ENCODE measurements at regions not wholly inside any gene's neighbourhood (a gene's known extent, or its start where the extent isn't known, plus 50 kb on each side); places are given as distances from the start of the nearest gene placed in this dataset.
"Not testable (repeated sequence)": the region's sequence is repeated elsewhere in the genome, so short reads cannot be mapped to it uniquely, and the experiment has no call there.

DNA sequence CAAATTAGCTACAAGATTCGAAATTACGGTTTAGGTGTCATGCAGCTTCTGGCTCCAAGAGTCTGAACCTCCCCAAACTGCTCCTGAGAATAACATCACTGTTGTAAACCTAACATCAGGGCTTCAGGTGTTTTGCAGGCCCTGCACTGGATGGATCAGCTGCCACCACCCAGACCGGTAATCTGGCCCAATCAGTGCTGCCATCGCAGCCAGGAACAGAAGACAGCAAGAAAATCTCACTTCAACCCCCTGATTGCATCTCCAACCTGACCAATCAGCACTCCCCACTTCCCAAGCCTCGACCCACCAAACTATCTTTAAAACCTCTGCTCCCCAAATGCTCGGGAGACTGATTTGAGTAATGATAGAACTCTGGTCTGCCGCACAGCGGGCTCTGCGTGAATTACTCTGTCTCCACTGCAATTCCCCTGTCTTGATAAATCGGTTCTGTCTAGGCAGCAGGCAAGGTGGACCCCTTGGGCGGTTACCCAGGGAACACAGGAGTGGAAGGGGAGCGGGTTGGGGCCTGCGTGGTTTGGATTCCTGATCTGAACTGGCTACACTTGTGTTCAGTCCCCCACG is 268.5 kb upstream of the SFSWAP start:
- in situ Hi-C loops (cut with HindIII; ENCODE audit: low pct_unique_long_range_greater_than_20kb, low sequenced_read_pairs), result no loop called here
- TF ChIP-seq JUND (IDR thresholded peaks at IDR 0.05; ENCODE audit: low read depth), result no peak
- DNase-seq (ENCODE audit: low read depth in 1 of 2, low spot score in 1 of 2), result no peak

DNA sequence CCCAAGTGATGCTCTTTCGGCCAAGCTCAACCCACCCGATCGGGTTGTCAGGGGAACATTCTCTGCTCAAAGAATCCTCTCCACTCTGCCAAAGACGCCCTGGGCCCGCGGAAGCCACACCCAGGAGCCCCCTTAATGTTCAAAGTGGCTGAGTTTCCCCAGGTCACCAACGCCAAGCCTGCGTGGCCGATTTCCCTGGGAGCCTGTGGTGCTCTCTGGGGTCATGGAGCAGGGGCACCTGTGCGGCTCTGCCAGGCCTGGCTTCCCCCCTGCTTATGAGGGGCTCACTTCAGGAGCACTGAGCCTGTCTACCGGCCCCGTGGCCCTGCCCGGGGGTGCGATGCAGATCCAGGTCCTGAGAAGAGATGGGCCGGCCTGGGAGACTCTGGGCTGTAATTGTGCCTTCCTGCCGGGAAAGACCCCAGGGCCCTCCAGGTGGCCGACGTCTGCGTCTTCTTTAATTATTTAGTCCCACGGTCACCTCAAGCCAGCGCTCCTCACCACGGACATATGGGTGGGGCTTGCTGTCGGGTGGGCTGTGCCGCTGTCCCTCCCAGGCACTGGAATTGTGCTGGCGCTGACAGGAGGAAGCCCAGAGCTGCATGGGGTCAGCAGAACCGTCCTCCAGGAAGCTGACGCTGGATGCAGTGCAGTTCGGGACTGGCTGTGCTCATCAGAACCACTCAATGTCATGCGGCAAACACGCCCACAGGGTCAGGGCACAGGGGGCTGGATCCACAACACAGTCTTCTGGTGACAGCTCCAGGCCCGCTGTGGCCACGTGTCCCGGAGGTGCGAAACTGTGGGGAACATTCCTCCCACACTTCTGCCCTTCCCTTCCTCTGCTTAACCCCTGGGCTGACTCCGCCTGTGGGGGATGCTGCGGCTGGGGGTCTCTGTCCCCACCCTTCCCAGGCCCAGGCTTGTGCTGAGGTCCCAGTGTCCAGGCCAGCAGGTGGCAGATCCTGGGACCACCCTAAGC is 267.6 kb upstream of the SFSWAP start:
- in situ Hi-C loops (cut with HindIII; ENCODE audit: low pct_unique_long_range_greater_than_20kb, low sequenced_read_pairs), result no loop called here
- no peak for DNase-seq (ENCODE audit: low read depth in 1 of 2, low spot score in 1 of 2)
- TF ChIP-seq JUND (IDR thresholded peaks at IDR 0.05; ENCODE audit: low read depth), result no peak

DNA sequence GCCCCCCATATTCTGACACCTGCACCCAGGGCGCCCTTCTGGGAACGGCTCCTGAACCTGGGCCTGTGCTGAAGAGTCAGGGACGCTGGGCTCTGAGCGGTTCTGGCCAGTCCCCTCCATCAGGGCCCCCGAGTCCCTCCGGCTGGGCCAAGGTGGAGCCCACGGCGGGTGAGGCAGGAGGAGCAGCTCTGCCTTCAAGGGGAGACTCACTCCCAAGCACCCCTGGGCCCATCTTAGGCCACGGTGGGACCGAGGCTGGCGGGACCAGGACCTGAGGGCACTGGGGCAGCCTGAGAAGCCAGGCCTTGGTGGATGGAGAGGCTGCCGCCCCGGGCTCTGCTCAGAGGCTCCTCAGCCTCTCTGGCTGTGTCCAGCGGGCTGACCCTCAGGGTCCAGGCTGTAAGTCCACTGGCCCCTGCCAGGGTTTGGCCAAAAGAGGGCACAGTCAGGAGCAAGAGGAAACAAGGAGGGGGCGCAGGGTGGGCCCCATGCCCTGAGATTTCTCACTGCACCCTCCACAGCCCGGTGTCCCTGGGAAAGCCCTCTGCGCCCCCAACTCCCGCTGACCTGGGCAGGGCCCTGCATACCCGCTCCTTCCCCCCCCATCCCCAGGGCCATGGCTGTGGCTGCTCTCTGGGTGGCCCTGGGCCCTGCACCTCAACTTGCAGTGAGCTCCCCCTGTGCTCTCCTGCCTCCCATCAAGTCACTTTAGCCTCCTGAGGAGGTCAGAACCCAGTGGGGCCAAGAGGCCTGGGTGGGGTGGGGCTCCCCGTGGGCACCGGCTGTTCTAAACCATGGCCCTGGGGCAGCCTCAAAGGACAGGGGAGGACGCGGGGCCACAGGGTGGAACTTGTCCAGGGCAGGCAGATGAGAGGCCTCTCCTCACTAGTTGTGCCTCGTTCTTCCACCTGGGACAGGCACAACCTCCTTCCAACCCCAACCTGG is 266.4 kb upstream of the SFSWAP start:
- TF ChIP-seq JUND (IDR thresholded peaks at IDR 0.05; ENCODE audit: low read depth), result no peak
- DNase-seq (ENCODE audit: low read depth in 1 of 2, low spot score in 1 of 2), result no peak
- in situ Hi-C loops (cut with HindIII; ENCODE audit: low pct_unique_long_range_greater_than_20kb, low sequenced_read_pairs), result no loop called here

GRCh38 chr12:131445184-131445774 is 265.6 kb upstream of the SFSWAP start:
- no peak for DNase-seq (ENCODE audit: low read depth in 1 of 2, low spot score in 1 of 2)
- in situ Hi-C loops (cut with HindIII; ENCODE audit: low pct_unique_long_range_greater_than_20kb, low sequenced_read_pairs), result no loop called here

DNA sequence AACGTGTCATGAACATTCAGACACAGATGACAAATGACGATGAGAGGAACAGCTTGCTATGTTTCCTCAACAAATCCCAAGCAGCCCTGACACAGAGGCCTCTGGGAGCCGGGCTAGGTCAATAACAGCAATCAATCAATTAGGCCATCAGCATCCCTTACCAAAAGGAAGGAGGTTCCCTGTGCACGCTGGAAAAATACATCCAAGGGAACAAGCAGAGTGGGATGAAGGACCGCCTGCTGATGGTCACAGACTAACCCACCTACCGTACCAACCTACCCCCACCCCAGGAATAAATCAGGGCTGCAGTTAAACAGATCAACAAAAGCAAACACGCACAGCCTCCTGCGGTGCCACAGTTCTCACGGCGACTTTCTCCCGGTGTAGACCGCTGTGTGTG is 265.1 kb upstream of the SFSWAP start:
- TF ChIP-seq JUND (IDR thresholded peaks at IDR 0.05; ENCODE audit: low read depth), result no peak
- in situ Hi-C loops (cut with HindIII; ENCODE audit: low pct_unique_long_range_greater_than_20kb, low sequenced_read_pairs), result no loop called here
- no peak for DNase-seq (ENCODE audit: low read depth in 1 of 2, low spot score in 1 of 2)

More at GRCh38 chr12:131445184-131445774, 265.6 kb upstream of the SFSWAP start:
- TF ChIP-seq JUND (IDR thresholded peaks at IDR 0.05; ENCODE audit: low read depth), result no peak

GRCh38 chr12:131447636-131448035 is 263.3 kb upstream of the SFSWAP start:
- DNase-seq (ENCODE audit: low read depth in 1 of 2, low spot score in 1 of 2); in situ Hi-C loops (cut with HindIII; ENCODE audit: low pct_unique_long_range_greater_than_20kb, low sequenced_read_pairs): not testable (repeated sequence)

- in situ Hi-C loops (cut with HindIII; ENCODE audit: low pct_unique_long_range_greater_than_20kb, low sequenced_read_pairs), result no loop called here
- no peak for TF ChIP-seq JUND (IDR thresholded peaks at IDR 0.05; ENCODE audit: low read depth)
- no peak for DNase-seq (ENCODE audit: low read depth in 1 of 2, low spot score in 1 of 2)
These were observed 262.6 kb upstream of the SFSWAP start for GRCh38 chr12:131448254-131448795.

GRCh38 chr12:131449027-131449426 is 261.9 kb upstream of the SFSWAP start:
- in situ Hi-C loops (cut with HindIII; ENCODE audit: low pct_unique_long_range_greater_than_20kb, low sequenced_read_pairs), result no loop called here
- TF ChIP-seq JUND (IDR thresholded peaks at IDR 0.05; ENCODE audit: low read depth), result no peak
- DNase-seq (ENCODE audit: low read depth in 1 of 2, low spot score in 1 of 2), result no peak

DNA sequence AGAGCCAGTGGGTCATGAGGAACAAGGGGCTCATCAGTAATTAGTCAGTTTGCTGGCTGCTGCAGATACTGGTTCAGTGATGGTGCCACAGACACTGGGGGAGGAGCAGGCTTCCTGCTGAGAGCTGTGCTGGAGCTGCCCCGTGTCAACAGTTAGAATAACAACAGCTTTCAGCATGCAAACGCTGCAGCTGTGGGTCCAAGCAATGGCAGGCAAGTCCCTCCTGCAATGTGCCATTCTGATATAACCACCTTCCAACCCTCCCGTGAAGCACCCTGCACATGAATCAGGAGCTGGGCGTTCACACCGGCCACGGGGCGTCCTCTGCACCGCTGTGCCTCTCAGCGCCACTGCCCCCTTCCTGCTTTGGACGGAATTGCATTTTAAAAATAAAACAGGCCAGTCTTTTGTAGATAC is 258.4 kb upstream of the SFSWAP start:
- in situ Hi-C loops (cut with HindIII; ENCODE audit: low pct_unique_long_range_greater_than_20kb, low sequenced_read_pairs), result no loop called here
- DNase-seq (ENCODE audit: low read depth in 1 of 2, low spot score in 1 of 2), result no peak
- no peak for TF ChIP-seq JUND (IDR thresholded peaks at IDR 0.05; ENCODE audit: low read depth)

DNA sequence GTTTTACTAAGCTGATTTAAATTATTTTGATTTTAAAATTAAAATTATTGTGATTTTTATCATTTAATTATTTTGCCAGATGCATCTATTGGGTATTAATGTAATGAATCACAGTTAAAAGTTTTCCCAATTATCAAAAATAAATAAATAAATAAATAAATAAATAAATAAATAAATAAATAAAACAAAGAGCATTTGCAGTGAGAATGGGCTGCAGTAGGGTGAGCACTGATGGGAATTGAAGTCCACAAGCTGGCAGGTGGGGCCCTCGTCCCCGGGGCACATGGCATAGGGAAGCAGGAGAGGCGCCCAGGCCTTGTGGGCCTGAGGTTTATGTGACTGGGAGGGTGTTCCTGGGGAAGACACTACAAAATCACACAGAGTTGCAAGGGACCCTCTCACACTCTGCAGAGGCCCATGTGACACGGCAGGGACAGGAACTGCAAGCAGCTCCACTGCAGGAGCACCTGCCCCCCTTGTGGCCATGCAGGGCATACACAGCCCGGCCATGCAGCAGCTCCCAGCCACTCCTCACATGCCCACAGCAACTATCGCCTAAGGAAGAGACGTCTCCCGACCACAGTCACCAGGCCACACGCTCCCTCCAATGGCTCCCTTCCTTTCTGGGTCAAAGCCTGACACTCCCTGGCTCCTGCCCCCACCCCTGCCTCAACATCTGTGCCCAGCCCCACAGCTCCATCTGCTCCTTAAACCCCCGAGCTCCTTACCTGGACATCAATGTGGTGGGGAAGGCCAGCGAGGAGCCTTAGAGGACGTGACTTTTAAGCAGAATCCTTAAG is 256.3 kb upstream of the SFSWAP start:
- in situ Hi-C loops (cut with HindIII; ENCODE audit: low pct_unique_long_range_greater_than_20kb, low sequenced_read_pairs), result no loop called here
- peak; percentile 59 to 70 for DNase-seq (ENCODE audit: low read depth in 1 of 2, low spot score in 1 of 2)
- TF ChIP-seq JUND (IDR thresholded peaks at IDR 0.05; ENCODE audit: low read depth), result no peak

DNA sequence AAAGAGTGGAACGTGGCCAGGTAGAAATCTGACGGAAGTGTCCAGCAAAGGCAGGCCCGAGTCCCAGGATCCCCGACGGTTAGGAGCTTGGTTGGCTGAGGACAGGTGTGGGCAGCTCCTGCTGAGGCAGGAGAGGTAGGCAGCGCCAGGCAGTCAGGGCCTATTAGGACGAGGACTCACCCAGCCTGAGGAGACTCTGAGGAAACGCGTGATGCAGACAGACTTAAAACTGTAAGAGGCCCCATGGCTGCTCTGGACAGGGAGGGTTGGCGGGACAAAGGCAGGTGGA is 255.7 kb upstream of the SFSWAP start:
- TF ChIP-seq JUND (IDR thresholded peaks at IDR 0.05; ENCODE audit: low read depth), result no peak
- no peak for DNase-seq (ENCODE audit: low read depth in 1 of 2, low spot score in 1 of 2)
- in situ Hi-C loops (cut with HindIII; ENCODE audit: low pct_unique_long_range_greater_than_20kb, low sequenced_read_pairs), result no loop called here

Measured in T47D (cell line).